ENCODE measurements at regions not wholly inside any gene's neighbourhood (a gene's known extent, or its start where the extent isn't known, plus 50 kb on each side); places are given as distances from the start of the nearest gene placed in this dataset.

GRCh38 chr21:14699433-14700407 is 153.6 kb upstream of the SAMSN1 start:
- no peak for TF ChIP-seq EZH2 (IDR thresholded peaks at IDR 0.05; ENCODE audit: low read depth)
- ChIA-PET POLR2A (ENCODE audit: unreplicated experiment) (no interaction called here), CTCF (no interaction called here)
- H3K9me2 ChIP-seq (ENCODE audit: insufficient read depth): no peaks in the 10 kb centered on the region
- DNase-seq: peak in 1 of 2 experiments; percentile 84
- H3F3A ChIP-seq (ENCODE audit: insufficient read depth, low read depth): peaks cover 7% of the 10 kb centered on the region
- no peaks in the 10 kb centered on the region for H3K27me3 ChIP-seq (ENCODE audit: insufficient read depth, low read depth)
- no peak overlapping the region for H2AFZ ChIP-seq
- H4K20me1 ChIP-seq (ENCODE audit: insufficient read depth): no peaks in the 10 kb centered on the region
- no peak overlapping the region for H3K4me3 ChIP-seq
- no peaks in the 10 kb centered on the region for H3K9me3 ChIP-seq (ENCODE audit: insufficient read depth, low read depth)
- peak overlapping the region; percentile 25; the same call in 1 of the 2 replicates for H3K27ac ChIP-seq
- intact Hi-C loops (cut with micrococcal nuclease; ENCODE audit: unreplicated experiment): no loop called here
- BruUV-seq (replicated peaks): no TSS peak
- no peaks in the 10 kb centered on the region for H3K79me2 ChIP-seq (ENCODE audit: low read depth)
- H3K4me2 ChIP-seq: peak overlapping the region; percentile 44
- H3K36me3 ChIP-seq (ENCODE audit: low read depth): no peaks in the 10 kb centered on the region
- H3K4me1 ChIP-seq (replicated peaks; ENCODE audit: insufficient read depth): peaks cover 20% of the 10 kb centered on the region

GRCh38 chr21:14697769-14698168 is 151.7 kb upstream of the SAMSN1 start:
- ChIA-PET POLR2A (ENCODE audit: unreplicated experiment) (no interaction called here), CTCF (no interaction called here)
- H2AFZ ChIP-seq: no peak overlapping the region
- no peak for DNase-seq
- no peaks in the 10 kb centered on the region for H3K36me3 ChIP-seq (ENCODE audit: low read depth)
- H3K27ac ChIP-seq: no peak overlapping the region
- H4K20me1 ChIP-seq (ENCODE audit: insufficient read depth): no peaks in the 10 kb centered on the region
- no peak overlapping the region for H3K4me3 ChIP-seq
- no peak overlapping the region for H3K4me2 ChIP-seq
- no peaks in the 10 kb centered on the region for H3K79me2 ChIP-seq (ENCODE audit: low read depth)
- intact Hi-C loops (cut with micrococcal nuclease; ENCODE audit: unreplicated experiment): no loop called here
- no peaks in the 10 kb centered on the region for H3K9me2 ChIP-seq (ENCODE audit: insufficient read depth)
- TF ChIP-seq EZH2 (IDR thresholded peaks at IDR 0.05; ENCODE audit: low read depth) (no peak), CTCF (conservative IDR thresholded peaks at IDR 0.05) (no peak)
- no peaks in the 10 kb centered on the region for H3K9me3 ChIP-seq (ENCODE audit: insufficient read depth, low read depth)
- no TSS peak for BruUV-seq (replicated peaks)
- H3K27me3 ChIP-seq (ENCODE audit: insufficient read depth, low read depth): no peaks in the 10 kb centered on the region
- H3K4me1 ChIP-seq (replicated peaks; ENCODE audit: insufficient read depth): peaks cover 20% of the 10 kb centered on the region
- peaks cover 7% of the 10 kb centered on the region for H3F3A ChIP-seq (ENCODE audit: insufficient read depth, low read depth)

GRCh38 chr21:14694817-14695216 is 148.7 kb upstream of the SAMSN1 start:
- intact Hi-C loops (cut with micrococcal nuclease; ENCODE audit: unreplicated experiment): no loop called here

More at GRCh38 chr21:14694817-14695216, 148.7 kb upstream of the SAMSN1 start:
- no peaks in the 10 kb centered on the region for H3K9me2 ChIP-seq (ENCODE audit: insufficient read depth)
- no peaks in the 10 kb centered on the region for H3K9me3 ChIP-seq (ENCODE audit: insufficient read depth, low read depth)
- peaks cover 8% of the 10 kb centered on the region for H3K4me1 ChIP-seq (replicated peaks; ENCODE audit: insufficient read depth)
- H2AFZ ChIP-seq: no peak overlapping the region
- no peak for DNase-seq
- no peak overlapping the region for H3K4me3 ChIP-seq
- no peak overlapping the region for H3K27ac ChIP-seq
- no peaks in the 10 kb centered on the region for H3K36me3 ChIP-seq (ENCODE audit: low read depth)
- H3K79me2 ChIP-seq (ENCODE audit: low read depth): no peaks in the 10 kb centered on the region
- peaks cover 2% of the 10 kb centered on the region for H3F3A ChIP-seq (ENCODE audit: insufficient read depth, low read depth)
- no peaks in the 10 kb centered on the region for H4K20me1 ChIP-seq (ENCODE audit: insufficient read depth)
- ChIA-PET CTCF (no interaction called here), POLR2A (ENCODE audit: unreplicated experiment) (no interaction called here)
- no peaks in the 10 kb centered on the region for H3K27me3 ChIP-seq (ENCODE audit: insufficient read depth, low read depth)
- BruUV-seq (replicated peaks): no TSS peak
- TF ChIP-seq EZH2 (IDR thresholded peaks at IDR 0.05; ENCODE audit: low read depth) (no peak), CTCF (conservative IDR thresholded peaks at IDR 0.05) (no peak)
- H3K4me2 ChIP-seq: no peak overlapping the region
